C4-2B (cell line): ENCODE measurements at regions not wholly inside any gene's neighbourhood (a gene's known extent, or its start where the extent isn't known, plus 50 kb on each side); places are given as distances from the start of the nearest gene placed in this dataset.

ENCODE experiments used
- CTCF ChIP-seq: fragments of 450-650 bp; conservative IDR thresholded peaks from 2 replicates; pipeline ENCODE4 v1.5.1; 2017; ENCODE audit warnings: mild to moderate bottlenecking
- ZFX ChIP-seq: fragments of 450-650 bp; IDR thresholded peaks from 2 replicates; pipeline ENCODE4 v1.6.1; 2017

- TF ChIP-seq CTCF (no peak), ZFX (no peak)
These were observed 130.9 kb upstream of the TET2 start for GRCh38 chr4:105015750-105016149.
